ENCODE measurements at regions not wholly inside any gene's neighbourhood (a gene's known extent, or its start where the extent isn't known, plus 50 kb on each side); places are given as distances from the start of the nearest gene placed in this dataset.
"Not testable (repeated sequence)": the region's sequence is repeated elsewhere in the genome, so short reads cannot be mapped to it uniquely, and the experiment has no call there.

- ATAC-seq (no peak), DNase-seq (no peak)
- intact Hi-C loops (cut with DNase I, micrococcal nuclease) = no loop called here
- CTCF ChIA-PET = no interaction called here
- Mint-ChIP-seq H3K4me1 (no peaks in the 10 kb centered on the region), H3K9me3 (ENCODE audit: low read depth) (no peaks in the 10 kb centered on the region), H3K27me3 (peaks cover 3% of the 10 kb centered on the region), H3K4me3 (no peak overlapping the region), H3K36me3 (ENCODE audit: low read depth) (no peaks in the 10 kb centered on the region), H3K27ac (no peak overlapping the region)
- POLR2A ChIA-PET = no interaction called here
Measured at GRCh38 chr6:122859676-122860075, 70.6 kb downstream of the SMPDL3A start.

- ATAC-seq = no peak
- H3K27me3 Mint-ChIP-seq = peaks cover 1% of the 10 kb centered on the region
- H3K4me3 Mint-ChIP-seq = no peak overlapping the region
- no peaks in the 10 kb centered on the region for H3K9me3 Mint-ChIP-seq (ENCODE audit: low read depth)
- DNase-seq = no peak
- intact Hi-C loops (cut with DNase I, micrococcal nuclease) = no loop called here
- no peaks in the 10 kb centered on the region for H3K36me3 Mint-ChIP-seq (ENCODE audit: low read depth)
- ChIA-PET POLR2A (no interaction called here), CTCF (interaction anchor here (1.4 kb wide), 1 partner anchor 22 kb away, joined by 3 read pairs; no protein-coding TSS in a partner anchor)
- no peak overlapping the region for H3K27ac Mint-ChIP-seq
- H3K4me1 Mint-ChIP-seq = no peaks in the 10 kb centered on the region
Measured at GRCh38 chr6:122861594-122861993, 72.5 kb downstream of the SMPDL3A start.

GRCh38 chr6:122868137-122868536 lies 79.1 kb downstream of the SMPDL3A start:
- Mint-ChIP-seq H3K4me3 (no peak overlapping the region), H3K27ac (no peak overlapping the region), H3K27me3 (no peaks in the 10 kb centered on the region), H3K9me3 (ENCODE audit: low read depth) (no peaks in the 10 kb centered on the region), H3K36me3 (ENCODE audit: low read depth) (no peaks in the 10 kb centered on the region), H3K4me1 (no peaks in the 10 kb centered on the region)
- ChIA-PET POLR2A (no interaction called here), CTCF (no interaction called here)
- ATAC-seq (no peak), DNase-seq (no peak)
- intact Hi-C loops (cut with DNase I, micrococcal nuclease) = loop anchor here (2.0 kb wide), 1 partner anchor 449 kb away; no protein-coding TSS in a partner anchor

- H3K4me1 Mint-ChIP-seq = no peaks in the 10 kb centered on the region
- no peaks in the 10 kb centered on the region for H3K36me3 Mint-ChIP-seq (ENCODE audit: low read depth)
- CTCF ChIA-PET = interaction anchor here (1.1 to 1.4 kb wide), 3 partner anchors 448 to 845 kb away, joined by 4 to 5 read pairs (median 4); no protein-coding TSS in a partner anchor
Measured at GRCh38 chr6:122869437-122870024, 80.5 kb downstream of the SMPDL3A start.

GRCh38 chr6:122871079-122871478 lies 82.0 kb downstream of the SMPDL3A start:
- CTCF ChIA-PET = no interaction called here
- Mint-ChIP-seq H3K4me3 (no peak overlapping the region), H3K27me3 (no peaks in the 10 kb centered on the region), H3K4me1 (no peaks in the 10 kb centered on the region), H3K36me3 (ENCODE audit: low read depth) (no peaks in the 10 kb centered on the region), H3K27ac (no peak overlapping the region), H3K9me3 (ENCODE audit: low read depth) (no peaks in the 10 kb centered on the region)
- intact Hi-C loops (cut with DNase I, micrococcal nuclease) = no loop called here
- POLR2A ChIA-PET = no interaction called here
- DNase-seq (no peak), ATAC-seq (no peak)

More at GRCh38 chr6:122869437-122870024, 80.5 kb downstream of the SMPDL3A start:
- POLR2A ChIA-PET = no interaction called here
- no peaks in the 10 kb centered on the region for H3K27me3 Mint-ChIP-seq
- intact Hi-C loops (cut with DNase I, micrococcal nuclease) = loop anchor here (2.0 kb wide), 1 partner anchor 447 kb away; no protein-coding TSS in a partner anchor
- ATAC-seq (no peak), DNase-seq (peak; percentile 18)
- no peak overlapping the region for H3K4me3 Mint-ChIP-seq
- H3K9me3 Mint-ChIP-seq (ENCODE audit: low read depth) = no peaks in the 10 kb centered on the region
- no peak overlapping the region for H3K27ac Mint-ChIP-seq

- no peaks in the 10 kb centered on the region for H3K4me1 Mint-ChIP-seq
- ATAC-seq = no peak
Measured at GRCh38 chr6:122872311-122872710, 83.3 kb downstream of the SMPDL3A start.

GRCh38 chr6:122877302-122877701 lies 88.2 kb downstream of the SMPDL3A start:
- H3K4me1 Mint-ChIP-seq = no peaks in the 10 kb centered on the region
- DNase-seq = no peak
- H3K4me3 Mint-ChIP-seq = no peak overlapping the region
- no peaks in the 10 kb centered on the region for H3K9me3 Mint-ChIP-seq (ENCODE audit: low read depth)
- no peaks in the 10 kb centered on the region for H3K27me3 Mint-ChIP-seq
- ChIA-PET CTCF (interaction anchor here (0.6 to 0.8 kb wide), 3 partner anchors 12 to 1323 kb away, joined by 3 read pairs; no protein-coding TSS in a partner anchor), POLR2A (no interaction called here)
- no peak for ATAC-seq
- intact Hi-C loops (cut with DNase I, micrococcal nuclease) = no loop called here
- no peak overlapping the region for H3K27ac Mint-ChIP-seq
- H3K36me3 Mint-ChIP-seq (ENCODE audit: low read depth) = no peaks in the 10 kb centered on the region

More at GRCh38 chr6:122872311-122872710, 83.3 kb downstream of the SMPDL3A start:
- intact Hi-C loops (cut with DNase I, micrococcal nuclease) = no loop called here
- Mint-ChIP-seq H3K9me3 (ENCODE audit: low read depth) (no peaks in the 10 kb centered on the region), H3K27me3 (no peaks in the 10 kb centered on the region), H3K27ac (no peak overlapping the region), H3K4me3 (no peak overlapping the region), H3K36me3 (ENCODE audit: low read depth) (no peaks in the 10 kb centered on the region)
- CTCF ChIA-PET = no interaction called here
- no peak for DNase-seq
- POLR2A ChIA-PET = no interaction called here

GRCh38 chr6:122878796-122879195 lies 89.7 kb downstream of the SMPDL3A start:
- ChIA-PET POLR2A (no interaction called here), CTCF (no interaction called here)
- Mint-ChIP-seq H3K4me1 (no peaks in the 10 kb centered on the region), H3K27me3 (no peaks in the 10 kb centered on the region), H3K9me3 (ENCODE audit: low read depth) (peaks cover 2% of the 10 kb centered on the region), H3K36me3 (ENCODE audit: low read depth) (no peaks in the 10 kb centered on the region), H3K27ac (no peak overlapping the region), H3K4me3 (no peak overlapping the region)
- intact Hi-C loops (cut with DNase I, micrococcal nuclease) = no loop called here
- no peak for DNase-seq
- no peak for ATAC-seq

- Mint-ChIP-seq H3K27me3 (no peaks in the 10 kb centered on the region), H3K36me3 (ENCODE audit: low read depth) (no peaks in the 10 kb centered on the region), H3K27ac (no peak overlapping the region), H3K4me1 (no peaks in the 10 kb centered on the region), H3K9me3 (ENCODE audit: low read depth) (peaks cover 7% of the 10 kb centered on the region), H3K4me3 (no peak overlapping the region)
- ChIA-PET CTCF (no interaction called here), POLR2A (no interaction called here)
- ATAC-seq (no peak), DNase-seq (no peak)
- intact Hi-C loops (cut with DNase I, micrococcal nuclease) = no loop called here
Measured at GRCh38 chr6:122886481-122886880, 97.4 kb downstream of the SMPDL3A start.

GRCh38 chr6:122887941-122888340 lies 98.9 kb downstream of the SMPDL3A start:
- no peak for DNase-seq
- POLR2A ChIA-PET = no interaction called here
- intact Hi-C loops (cut with DNase I, micrococcal nuclease) = no loop called here

GRCh38 chr6:122888680-122889079 lies 99.6 kb downstream of the SMPDL3A start:
- H3K4me3 Mint-ChIP-seq; H3K27ac Mint-ChIP-seq; DNase-seq; POLR2A ChIA-PET; intact Hi-C loops (cut with DNase I, micrococcal nuclease); H3K9me3 Mint-ChIP-seq (ENCODE audit: low read depth); H3K4me1 Mint-ChIP-seq; H3K36me3 Mint-ChIP-seq (ENCODE audit: low read depth); CTCF ChIA-PET; H3K27me3 Mint-ChIP-seq; ATAC-seq: not testable (repeated sequence)

More at GRCh38 chr6:122887941-122888340, 98.9 kb downstream of the SMPDL3A start:
- H3K27me3 Mint-ChIP-seq = no peaks in the 10 kb centered on the region
- H3K36me3 Mint-ChIP-seq (ENCODE audit: low read depth) = no peaks in the 10 kb centered on the region
- no peaks in the 10 kb centered on the region for H3K4me1 Mint-ChIP-seq
- ATAC-seq = no peak
- H3K4me3 Mint-ChIP-seq = no peak overlapping the region
- CTCF ChIA-PET = no interaction called here
- H3K27ac Mint-ChIP-seq = no peak overlapping the region
- peaks cover 7% of the 10 kb centered on the region for H3K9me3 Mint-ChIP-seq (ENCODE audit: low read depth)

GRCh38 chr6:122890250-122890649 lies 101.2 kb downstream of the SMPDL3A start:
- H3K27ac Mint-ChIP-seq = no peak overlapping the region
- POLR2A ChIA-PET = no interaction called here

More at GRCh38 chr6:122890250-122890649, 101.2 kb downstream of the SMPDL3A start:
- no peaks in the 10 kb centered on the region for H3K36me3 Mint-ChIP-seq (ENCODE audit: low read depth)
- DNase-seq (no peak), ATAC-seq (no peak)
- intact Hi-C loops (cut with DNase I, micrococcal nuclease) = no loop called here
- H3K4me3 Mint-ChIP-seq = no peak overlapping the region
- no peaks in the 10 kb centered on the region for H3K27me3 Mint-ChIP-seq
- peaks cover 2% of the 10 kb centered on the region for H3K9me3 Mint-ChIP-seq (ENCODE audit: low read depth)
- CTCF ChIA-PET = no interaction called here
- no peaks in the 10 kb centered on the region for H3K4me1 Mint-ChIP-seq

Data from activated CD4-positive, alpha-beta T cell treated with anti-CD3 and anti-CD28 coated beads for 36 hours (primary cell).